Activated CD8-positive, alpha-beta memory T cell treated with anti-CD3 and anti-CD28 coated beads, Interleukin-2, amount 10 ng/mL, durations not matched to agents 7 days and 5 days (primary cell): ENCODE measurements at regions not wholly inside any gene's neighbourhood (a gene's known extent, or its start where the extent isn't known, plus 50 kb on each side); places are given as distances from the start of the nearest gene placed in this dataset.

ENCODE experiments used
- ATAC-seq: fragments of 150-1000 bp; cut with Tn5 transposase; one replicate; pipeline ENCODE4 v1.10.0; 2021; ENCODE audit warnings: moderate library complexity
- CTCF ChIA-PET: fragments of 350-600 bp; sonication (Branson Sonifier 250); formaldehyde crosslinking; loops from one replicate; lab custom pipeline; 2021; ENCODE audit warnings: antibody characterized with exemption; lab: Charles Lee
- DNase-seq: peaks from one replicate; pipeline ENCODE4 v3.0.0-alpha.2; 2020
- H3K27ac Mint-ChIP-seq: one replicate; pipeline ENCODE4 v1.8.0; 2021; ENCODE audit warnings: mild to moderate bottlenecking, mixed read lengths
- H3K27me3 Mint-ChIP-seq: one replicate; pipeline ENCODE4 v1.8.0; 2021; ENCODE audit warnings: mixed read lengths
- H3K36me3 Mint-ChIP-seq: one replicate; pipeline ENCODE4 v1.8.0; 2021; ENCODE audit warnings: mild to moderate bottlenecking, mixed read lengths
- H3K4me1 Mint-ChIP-seq: one replicate; pipeline ENCODE4 v1.8.0; 2021; ENCODE audit warnings: mixed read lengths
- H3K4me3 Mint-ChIP-seq: one replicate; pipeline ENCODE4 v1.8.0; 2021; ENCODE audit warnings: mild to moderate bottlenecking, moderate library complexity, mixed read lengths
- H3K9me3 Mint-ChIP-seq: one replicate; pipeline ENCODE4 v1.8.0; 2022; ENCODE audit warnings: low read depth, mixed read lengths

DNA sequence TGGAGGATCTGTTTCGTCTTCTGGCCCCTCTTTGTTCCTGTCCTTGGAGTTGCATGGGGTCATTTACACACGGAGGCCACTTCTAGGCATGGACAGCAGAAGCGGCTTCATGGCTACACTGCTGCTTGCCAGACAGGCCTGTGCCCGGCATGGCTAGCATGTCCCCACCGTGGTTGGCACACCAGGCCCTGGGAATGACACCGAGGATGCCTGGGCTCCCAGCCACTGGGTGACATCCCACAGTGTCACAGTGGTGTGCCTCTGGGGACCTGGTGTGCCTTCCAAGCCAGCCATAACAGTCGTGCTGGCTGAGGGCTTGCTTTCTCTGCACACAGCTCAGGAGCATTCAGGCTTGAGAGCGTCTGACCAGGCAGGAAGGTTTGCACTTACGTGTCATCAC is 910.1 kb downstream of the TBC1D22A start:
- CTCF ChIA-PET: no interaction called here
- no peak for DNase-seq
- H3K9me3 Mint-ChIP-seq: no peaks in the 10 kb centered on the region

GRCh38 chr22:47665151-47665550 is 902.7 kb downstream of the TBC1D22A start:
- H3K4me3 Mint-ChIP-seq: no peak overlapping the region
- no peak overlapping the region for H3K27ac Mint-ChIP-seq
- CTCF ChIA-PET: no interaction called here
- H3K9me3 Mint-ChIP-seq: peaks cover 8% of the 10 kb centered on the region
- DNase-seq (no peak), ATAC-seq (no peak)
- no peaks in the 10 kb centered on the region for H3K27me3 Mint-ChIP-seq
- H3K36me3 Mint-ChIP-seq: peaks cover 2% of the 10 kb centered on the region
- no peaks in the 10 kb centered on the region for H3K4me1 Mint-ChIP-seq

More for the DNA sequence above, 910.1 kb downstream of the TBC1D22A start:
- Mint-ChIP-seq H3K4me1 (peaks cover 3% of the 10 kb centered on the region), H3K4me3 (no peak overlapping the region), H3K27me3 (no peaks in the 10 kb centered on the region), H3K27ac (no peak overlapping the region), H3K36me3 (no peaks in the 10 kb centered on the region)
- no peak for ATAC-seq

DNA sequence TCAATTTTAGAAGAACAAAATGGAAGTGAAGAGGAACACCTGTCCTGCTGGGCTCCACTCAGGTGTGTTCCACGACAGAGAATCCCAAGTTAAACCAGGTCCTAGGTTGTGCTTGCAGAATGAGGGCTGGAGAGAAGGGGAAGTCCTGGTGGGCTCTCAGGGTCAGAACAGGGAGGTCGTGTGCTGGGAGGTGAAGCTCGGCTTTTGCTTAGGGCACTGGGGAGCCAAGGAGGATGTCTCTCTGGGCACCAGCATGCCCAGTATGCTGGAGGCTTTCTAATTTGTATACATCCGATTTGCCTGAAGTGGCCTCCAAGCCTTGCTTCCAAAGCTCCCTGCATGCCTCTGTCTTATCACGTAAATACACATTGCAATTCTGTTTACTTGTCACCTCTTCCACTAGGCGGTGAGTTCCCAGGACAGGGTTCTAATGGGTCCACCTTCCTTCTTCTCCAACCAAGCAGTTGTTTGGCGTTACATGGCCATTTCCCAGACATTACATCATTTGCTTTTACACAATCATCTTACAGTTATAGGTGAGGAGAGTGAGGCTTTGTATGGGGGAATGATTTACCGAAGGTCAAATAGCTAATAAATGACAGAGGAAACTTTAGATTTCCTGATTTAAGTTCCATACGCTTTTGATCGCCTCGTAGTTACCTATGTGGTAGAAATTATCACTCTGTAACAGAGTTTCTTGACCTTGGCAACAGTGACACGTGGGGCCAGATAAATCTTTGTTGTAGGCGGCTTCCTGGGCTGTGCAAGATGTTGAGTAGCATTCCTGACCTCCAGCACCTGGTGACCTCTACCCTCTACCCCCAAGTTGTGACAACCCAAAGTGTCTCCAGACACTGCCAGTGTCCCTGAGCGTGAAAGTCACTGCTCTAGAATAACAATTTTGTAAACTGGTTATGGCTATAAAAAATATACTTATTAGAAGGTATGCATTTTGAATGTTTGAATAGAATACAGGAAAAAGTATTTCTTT is 901.5 kb downstream of the TBC1D22A start:
- Mint-ChIP-seq H3K27me3 (no peaks in the 10 kb centered on the region), H3K4me1 (no peaks in the 10 kb centered on the region)
- ATAC-seq: no peak

DNA sequence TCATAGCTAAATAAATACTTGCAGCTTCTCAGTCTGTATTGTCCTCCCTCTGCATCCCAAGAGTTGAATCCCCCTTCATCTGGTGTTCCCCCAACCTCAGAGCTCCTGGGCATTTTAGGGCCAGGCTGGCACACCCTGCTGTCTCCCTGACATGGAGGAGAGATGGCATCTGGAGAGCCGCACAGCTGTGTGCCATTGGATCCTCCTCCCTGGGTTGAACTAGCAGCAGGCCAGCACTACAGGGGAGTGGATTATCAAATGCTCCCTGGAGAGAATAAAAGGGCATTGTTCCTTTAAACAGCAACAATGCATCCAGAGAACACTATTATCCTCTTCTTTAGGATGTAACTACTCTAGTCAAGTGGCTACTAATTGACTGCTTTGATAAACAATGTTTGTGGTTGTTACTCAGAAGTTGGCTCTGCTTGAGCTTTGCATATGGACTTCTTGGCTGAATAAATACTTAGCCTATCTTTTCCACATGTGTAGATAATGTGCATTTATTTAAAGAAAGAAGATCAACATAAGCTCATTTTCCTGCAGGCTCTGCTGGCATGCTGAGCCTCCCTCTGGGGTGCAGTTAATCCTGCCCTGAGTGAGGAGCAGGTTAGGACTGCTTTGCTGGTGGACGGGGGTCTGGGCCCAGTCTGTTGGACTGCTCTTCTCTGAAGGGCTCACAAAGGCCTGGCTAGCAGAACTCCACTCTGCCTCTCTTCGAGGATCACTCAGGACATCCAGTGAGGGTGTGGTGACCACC is 897.2 kb downstream of the TBC1D22A start:
- no peak for DNase-seq
- no peaks in the 10 kb centered on the region for H3K4me1 Mint-ChIP-seq
- H3K27me3 Mint-ChIP-seq: no peaks in the 10 kb centered on the region
- no peak overlapping the region for H3K4me3 Mint-ChIP-seq
- CTCF ChIA-PET: no interaction called here
- no peak overlapping the region for H3K27ac Mint-ChIP-seq
- peaks cover 2% of the 10 kb centered on the region for H3K36me3 Mint-ChIP-seq
- H3K9me3 Mint-ChIP-seq: peaks cover 8% of the 10 kb centered on the region
- ATAC-seq: no peak

More for the DNA sequence above, 901.5 kb downstream of the TBC1D22A start:
- no peak for DNase-seq
- no peak overlapping the region for H3K27ac Mint-ChIP-seq
- peaks cover 8% of the 10 kb centered on the region for H3K9me3 Mint-ChIP-seq
- no peak overlapping the region for H3K4me3 Mint-ChIP-seq
- CTCF ChIA-PET: no interaction called here
- H3K36me3 Mint-ChIP-seq: peaks cover 2% of the 10 kb centered on the region

GRCh38 chr22:47658182-47658581 is 895.7 kb downstream of the TBC1D22A start:
- Mint-ChIP-seq H3K9me3 (peaks cover 2% of the 10 kb centered on the region), H3K36me3 (no peaks in the 10 kb centered on the region), H3K4me3 (no peak overlapping the region), H3K27me3 (no peaks in the 10 kb centered on the region), H3K4me1 (no peaks in the 10 kb centered on the region), H3K27ac (no peak overlapping the region)
- ATAC-seq: no peak
- no peak for DNase-seq
- CTCF ChIA-PET: no interaction called here

- H3K4me1 Mint-ChIP-seq: no peaks in the 10 kb centered on the region
- no peak overlapping the region for H3K4me3 Mint-ChIP-seq
- ATAC-seq (no peak), DNase-seq (no peak)
- no peaks in the 10 kb centered on the region for H3K27me3 Mint-ChIP-seq
- H3K36me3 Mint-ChIP-seq: no peaks in the 10 kb centered on the region
- H3K27ac Mint-ChIP-seq: no peak overlapping the region
- CTCF ChIA-PET: no interaction called here
- peaks cover 2% of the 10 kb centered on the region for H3K9me3 Mint-ChIP-seq
These were observed 894.8 kb downstream of the TBC1D22A start for GRCh38 chr22:47657224-47657623.

DNA sequence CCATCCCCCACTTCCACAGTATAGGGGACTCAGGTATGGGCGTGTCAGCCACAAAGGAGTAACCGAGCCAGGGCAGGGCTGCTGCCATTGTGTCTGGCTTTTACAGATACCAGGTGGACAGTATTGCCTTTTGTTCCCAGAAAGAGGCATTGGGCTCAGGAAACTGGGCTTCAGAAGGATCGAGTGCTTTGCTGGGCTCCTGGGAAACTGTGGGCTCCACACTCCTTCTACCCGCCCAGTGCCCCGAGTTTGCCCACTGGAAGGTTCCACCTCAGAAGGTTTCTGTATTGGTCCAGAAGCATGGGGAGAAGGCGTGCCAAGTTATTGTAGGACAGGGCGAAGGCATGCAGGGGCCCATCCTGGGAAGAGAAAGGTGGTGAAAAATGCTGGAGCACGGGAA is 894.4 kb downstream of the TBC1D22A start:
- ATAC-seq (no peak), DNase-seq (no peak)
- H3K4me3 Mint-ChIP-seq: no peak overlapping the region
- peaks cover 2% of the 10 kb centered on the region for H3K9me3 Mint-ChIP-seq
- H3K27ac Mint-ChIP-seq: no peak overlapping the region
- CTCF ChIA-PET: no interaction called here
- H3K36me3 Mint-ChIP-seq: no peaks in the 10 kb centered on the region
- no peaks in the 10 kb centered on the region for H3K4me1 Mint-ChIP-seq
- no peaks in the 10 kb centered on the region for H3K27me3 Mint-ChIP-seq

- CTCF ChIA-PET: no interaction called here
- peaks cover 4% of the 10 kb centered on the region for H3K9me3 Mint-ChIP-seq
- ATAC-seq: no peak
- DNase-seq: no peak
- no peaks in the 10 kb centered on the region for H3K36me3 Mint-ChIP-seq
- H3K27ac Mint-ChIP-seq: no peak overlapping the region
- H3K4me3 Mint-ChIP-seq: no peak overlapping the region
- H3K27me3 Mint-ChIP-seq: no peaks in the 10 kb centered on the region
- no peaks in the 10 kb centered on the region for H3K4me1 Mint-ChIP-seq
These were observed 893.5 kb downstream of the TBC1D22A start for GRCh38 chr22:47655930-47656329.

DNA sequence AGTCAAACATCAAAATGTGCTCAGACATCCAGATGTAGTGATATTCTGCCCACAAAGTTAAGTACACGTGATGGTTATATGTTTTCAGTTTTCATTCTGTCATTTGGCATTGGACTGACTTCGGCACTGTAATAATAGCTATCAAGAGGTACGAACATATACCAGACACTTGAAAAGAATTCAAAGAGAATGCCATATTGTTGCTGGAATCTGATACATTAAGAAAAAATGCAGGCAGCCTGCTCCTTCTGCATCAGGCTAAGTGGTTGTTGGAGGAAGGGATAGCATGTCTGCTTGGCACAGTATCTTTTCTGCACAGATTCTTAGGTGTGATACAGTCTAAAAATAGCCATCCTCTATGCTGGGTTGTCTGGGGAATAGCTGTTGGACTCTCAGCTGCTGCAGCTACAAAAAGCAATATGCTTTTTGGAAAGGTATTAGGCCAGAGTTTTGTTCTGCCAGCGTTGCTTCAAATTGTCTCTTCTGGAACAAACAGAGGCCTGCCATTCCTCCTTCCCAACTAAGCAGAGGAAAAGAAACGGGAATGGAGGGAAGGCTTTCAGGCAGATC is 892.6 kb downstream of the TBC1D22A start:
- no peak overlapping the region for H3K27ac Mint-ChIP-seq
- peaks cover 4% of the 10 kb centered on the region for H3K9me3 Mint-ChIP-seq
- H3K27me3 Mint-ChIP-seq: no peaks in the 10 kb centered on the region
- CTCF ChIA-PET: no interaction called here
- ATAC-seq (no peak), DNase-seq (no peak)
- H3K4me1 Mint-ChIP-seq: no peaks in the 10 kb centered on the region
- no peaks in the 10 kb centered on the region for H3K36me3 Mint-ChIP-seq
- H3K4me3 Mint-ChIP-seq: no peak overlapping the region

GRCh38 chr22:47653921-47654320 is 891.5 kb downstream of the TBC1D22A start:
- Mint-ChIP-seq H3K9me3 (peaks cover 4% of the 10 kb centered on the region), H3K4me1 (no peaks in the 10 kb centered on the region), H3K36me3 (no peaks in the 10 kb centered on the region), H3K4me3 (no peak overlapping the region), H3K27ac (no peak overlapping the region), H3K27me3 (no peaks in the 10 kb centered on the region)
- CTCF ChIA-PET: no interaction called here
- ATAC-seq (no peak), DNase-seq (no peak)

GRCh38 chr22:47651216-47651987 is 889.0 kb downstream of the TBC1D22A start:
- Mint-ChIP-seq H3K27me3 (no peaks in the 10 kb centered on the region), H3K36me3 (no peaks in the 10 kb centered on the region), H3K4me3 (no peak overlapping the region), H3K4me1 (no peaks in the 10 kb centered on the region), H3K27ac (no peak overlapping the region), H3K9me3 (peaks cover 4% of the 10 kb centered on the region)
- DNase-seq (no peak), ATAC-seq (no peak)
- CTCF ChIA-PET: no interaction called here

- CTCF ChIA-PET: no interaction called here
- DNase-seq (no peak), ATAC-seq (no peak)
- H3K4me1 Mint-ChIP-seq: no peaks in the 10 kb centered on the region
- no peaks in the 10 kb centered on the region for H3K36me3 Mint-ChIP-seq
- H3K4me3 Mint-ChIP-seq: no peak overlapping the region
- no peaks in the 10 kb centered on the region for H3K27me3 Mint-ChIP-seq
- H3K27ac Mint-ChIP-seq: no peak overlapping the region
- peaks cover 2% of the 10 kb centered on the region for H3K9me3 Mint-ChIP-seq
These were observed 885.3 kb downstream of the TBC1D22A start for GRCh38 chr22:47647720-47648119.

DNA sequence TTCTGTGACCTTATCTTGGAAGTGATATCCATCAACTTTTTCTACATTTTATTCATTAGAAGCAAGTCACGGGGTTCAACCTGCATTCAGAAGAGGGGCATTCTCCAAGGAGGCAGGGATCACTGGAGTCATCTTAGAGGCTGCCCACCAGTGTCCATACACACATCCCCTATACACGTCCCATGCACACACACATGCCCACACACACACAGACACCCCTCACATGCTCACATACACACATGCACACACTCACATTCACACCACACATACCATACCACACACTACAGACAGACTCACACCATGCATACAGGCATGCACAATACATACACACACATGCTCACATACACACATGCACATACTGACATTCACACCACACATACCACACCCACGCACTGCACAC is 884.7 kb downstream of the TBC1D22A start:
- no peaks in the 10 kb centered on the region for H3K4me1 Mint-ChIP-seq
- H3K27ac Mint-ChIP-seq: no peak overlapping the region
- ATAC-seq: no peak
- H3K4me3 Mint-ChIP-seq: no peak overlapping the region
- no peaks in the 10 kb centered on the region for H3K27me3 Mint-ChIP-seq
- CTCF ChIA-PET: no interaction called here
- peaks cover 2% of the 10 kb centered on the region for H3K9me3 Mint-ChIP-seq
- H3K36me3 Mint-ChIP-seq: no peaks in the 10 kb centered on the region
- DNase-seq: no peak
